ENCODE measurements at regions not wholly inside any gene's neighbourhood (a gene's known extent, or its start where the extent isn't known, plus 50 kb on each side); places are given as distances from the start of the nearest gene placed in this dataset.

DNA sequence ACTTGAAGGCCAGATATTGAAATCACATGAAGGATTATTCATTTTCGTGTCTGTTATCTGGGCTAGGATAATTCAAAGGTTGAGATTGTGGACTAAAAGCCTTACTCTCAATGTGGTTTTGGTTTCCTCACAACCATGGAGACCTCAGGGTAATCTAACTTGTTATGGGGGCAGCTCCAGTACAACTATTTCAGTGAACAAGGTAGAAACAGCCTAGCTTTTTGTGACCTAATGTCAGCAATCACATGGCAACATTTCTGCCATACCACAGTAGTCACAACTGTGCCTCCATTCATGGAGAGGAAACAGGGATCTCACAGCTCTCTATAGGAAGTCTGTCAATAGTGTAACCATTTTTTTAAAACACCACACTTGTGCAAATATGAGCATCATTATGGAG is 62.4 kb upstream of the RARB start:
- no peak for DNase-seq (ENCODE audit: low spot score)

DNA sequence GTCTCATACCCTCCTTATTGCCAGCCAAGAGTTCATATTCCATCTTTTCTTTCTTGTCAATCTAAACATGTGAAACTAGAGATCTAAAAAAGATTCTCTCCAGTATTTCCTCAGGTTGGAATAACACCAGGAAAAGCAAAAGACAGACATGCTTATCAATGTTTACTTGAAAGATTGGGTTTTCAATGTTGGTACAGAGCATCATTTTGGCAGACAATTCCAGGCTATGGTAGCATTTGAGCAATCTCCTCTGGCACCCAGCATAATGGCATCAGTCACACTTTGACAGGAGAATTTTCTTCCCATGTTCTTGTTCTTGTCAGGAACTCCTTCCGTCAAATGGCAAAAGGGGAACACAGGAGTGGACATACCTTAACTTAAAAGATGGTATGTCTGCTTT is 61.0 kb upstream of the RARB start:
- no peak for DNase-seq (ENCODE audit: low spot score)

DNA sequence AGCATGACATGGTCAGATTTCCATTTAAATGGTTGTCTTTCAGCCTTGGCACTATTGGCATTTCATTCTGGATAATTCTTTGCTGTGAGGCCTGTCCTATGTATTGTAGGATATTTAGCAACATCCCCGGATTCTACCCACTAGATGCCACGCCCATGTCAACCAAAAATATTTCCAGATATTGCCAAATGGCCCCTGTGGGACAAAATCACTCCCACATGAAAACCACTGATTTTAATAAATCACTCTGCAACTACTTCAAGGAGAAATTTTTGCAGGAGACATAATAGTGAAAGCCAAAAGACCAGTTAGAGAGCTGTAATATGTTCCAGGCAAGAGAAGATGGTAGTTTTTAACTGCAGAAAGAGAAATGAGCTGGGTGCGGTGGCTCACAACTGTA is 55.9 kb upstream of the RARB start:
- DNase-seq (ENCODE audit: low spot score) = no peak

DNA sequence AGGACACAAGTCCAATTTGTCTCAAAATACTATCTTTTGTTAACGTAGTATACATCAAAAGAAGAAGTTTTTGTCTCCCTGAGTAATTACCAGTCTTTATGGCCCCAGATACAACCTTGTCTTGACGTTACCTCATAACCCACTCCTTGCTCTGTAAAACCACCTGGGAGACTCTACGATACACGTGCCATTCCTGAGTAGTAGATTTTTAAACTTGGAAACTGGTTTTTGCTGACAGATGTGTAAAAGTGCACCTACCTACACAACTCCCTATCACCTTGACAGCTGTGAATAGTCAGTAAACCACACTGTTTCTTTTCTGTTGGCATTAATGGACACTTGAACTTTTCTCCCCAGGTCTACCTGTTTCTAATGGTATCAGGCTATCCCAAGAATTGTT is 51.7 kb upstream of the RARB start:
- DNase-seq (ENCODE audit: low spot score) = no peak

DNA sequence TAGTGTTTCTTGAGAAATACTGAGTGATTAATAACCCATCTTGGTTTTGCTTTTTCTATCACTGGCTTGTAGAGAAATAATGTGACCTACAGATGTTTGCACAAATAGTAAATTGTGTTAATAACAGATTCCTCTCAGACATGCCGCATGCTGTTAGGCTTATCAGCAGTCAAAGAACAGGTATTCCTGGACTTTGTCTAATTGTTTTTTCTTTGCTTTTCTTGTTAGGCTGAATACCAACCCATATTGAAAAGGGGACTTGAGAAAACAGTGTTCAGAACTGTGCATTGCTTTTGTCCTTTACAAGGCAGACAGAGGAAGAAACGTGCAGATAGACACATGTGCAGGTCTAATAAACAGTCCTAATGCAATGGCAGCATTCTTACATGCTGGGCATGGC is 51.0 kb upstream of the RARB start:
- no peak for DNase-seq (ENCODE audit: low spot score)
